ENCODE measurements at regions not wholly inside any gene's neighbourhood (a gene's known extent, or its start where the extent isn't known, plus 50 kb on each side); places are given as distances from the start of the nearest gene placed in this dataset.

- TF ChIP-seq CTCF (IDR thresholded peaks at IDR 0.05; ENCODE audit: low read depth, low read length, missing input control) (no peak), GABPA (IDR thresholded peaks at IDR 0.05 in 1 of 2, conservative IDR thresholded peaks at IDR 0.05 in 1 of 2) (no peak), ZBTB33 (IDR thresholded peaks at IDR 0.05) (no peak), YY1 (IDR thresholded peaks at IDR 0.05) (no peak), FOXA1 (IDR thresholded peaks at IDR 0.05) (no peak), REST (IDR thresholded peaks at IDR 0.05) (no peak), JUND (IDR thresholded peaks at IDR 0.05) (no peak), MAX (IDR thresholded peaks at IDR 0.05) (no peak)
Measured at GRCh38 chr4:10738826-10739489, 54.4 kb upstream of the CLNK start.

Measured in liver (tissue), 3 donors.